ENCODE measurements at regions not wholly inside any gene's neighbourhood (a gene's known extent, or its start where the extent isn't known, plus 50 kb on each side); places are given as distances from the start of the nearest gene placed in this dataset.

GRCh38 chr15:60083318-60083717, 79.2 kb downstream of the FOXB1 start:
- H3K4me3 ChIP-seq (ENCODE audit: low read length): no peak overlapping the region
- no peak for TF ChIP-seq ZNF274 (IDR thresholded peaks at IDR 0.05; ENCODE audit: low read depth, low read length)

- no peak for TF ChIP-seq ZNF274 (IDR thresholded peaks at IDR 0.05; ENCODE audit: low read depth, low read length)
- H3K4me3 ChIP-seq (ENCODE audit: low read length): no peak overlapping the region
Measured at GRCh38 chr15:60086681-60087429, 82.7 kb downstream of the FOXB1 start.

- no peak for TF ChIP-seq ZNF274 (IDR thresholded peaks at IDR 0.05; ENCODE audit: low read depth, low read length)
- no peak overlapping the region for H3K4me3 ChIP-seq (ENCODE audit: low read length)
Measured at GRCh38 chr15:60087561-60087960, 83.5 kb downstream of the FOXB1 start.

- TF ChIP-seq ZNF274 (IDR thresholded peaks at IDR 0.05; ENCODE audit: low read depth, low read length): no peak
Measured at GRCh38 chr15:60090747-60091146, 86.6 kb downstream of the FOXB1 start.

GRCh38 chr15:60091157-60091556, 87.0 kb downstream of the FOXB1 start:
- H3K4me3 ChIP-seq (ENCODE audit: low read length): no peak overlapping the region
- no peak for TF ChIP-seq ZNF274 (IDR thresholded peaks at IDR 0.05; ENCODE audit: low read depth, low read length)

More at GRCh38 chr15:60090747-60091146, 86.6 kb downstream of the FOXB1 start:
- no peak overlapping the region for H3K4me3 ChIP-seq (ENCODE audit: low read length)

- TF ChIP-seq ZNF274 (IDR thresholded peaks at IDR 0.05; ENCODE audit: low read depth, low read length): no peak
- no peak overlapping the region for H3K4me3 ChIP-seq (ENCODE audit: low read length)
Measured at GRCh38 chr15:60091911-60092310, 87.8 kb downstream of the FOXB1 start.

- no peak overlapping the region for H3K4me3 ChIP-seq (ENCODE audit: low read length)
- TF ChIP-seq ZNF274 (IDR thresholded peaks at IDR 0.05; ENCODE audit: low read depth, low read length): no peak
Measured at GRCh38 chr15:60093273-60094067, 89.4 kb downstream of the FOXB1 start.

GRCh38 chr15:60095711-60096110, 91.6 kb downstream of the FOXB1 start:
- no peak overlapping the region for H3K4me3 ChIP-seq (ENCODE audit: low read length)
- TF ChIP-seq ZNF274 (IDR thresholded peaks at IDR 0.05; ENCODE audit: low read depth, low read length): no peak

GRCh38 chr15:60096157-60096556, 92.0 kb downstream of the FOXB1 start:
- no peak for TF ChIP-seq ZNF274 (IDR thresholded peaks at IDR 0.05; ENCODE audit: low read depth, low read length)
- no peak overlapping the region for H3K4me3 ChIP-seq (ENCODE audit: low read length)

GRCh38 chr15:60101416-60101815, 97.3 kb downstream of the FOXB1 start:
- H3K4me3 ChIP-seq (ENCODE audit: low read length): no peak overlapping the region
- no peak for TF ChIP-seq ZNF274 (IDR thresholded peaks at IDR 0.05; ENCODE audit: low read depth, low read length)

- no peak for TF ChIP-seq ZNF274 (IDR thresholded peaks at IDR 0.05; ENCODE audit: low read depth, low read length)
- H3K4me3 ChIP-seq (ENCODE audit: low read length): no peak overlapping the region
Measured at GRCh38 chr15:60102748-60103147, 98.6 kb downstream of the FOXB1 start.

GRCh38 chr15:60110909-60111308, 106.8 kb downstream of the FOXB1 start:
- H3K4me3 ChIP-seq (ENCODE audit: low read length): no peak overlapping the region
- no peak for TF ChIP-seq ZNF274 (IDR thresholded peaks at IDR 0.05; ENCODE audit: low read depth, low read length)

- H3K4me3 ChIP-seq (ENCODE audit: low read length): no peak overlapping the region
- TF ChIP-seq ZNF274 (IDR thresholded peaks at IDR 0.05; ENCODE audit: low read depth, low read length): no peak
Measured at GRCh38 chr15:60115579-60116380, 111.7 kb downstream of the FOXB1 start.

GRCh38 chr15:60116456-60117089, 112.5 kb downstream of the FOXB1 start:
- H3K4me3 ChIP-seq (ENCODE audit: low read length): no peak overlapping the region
- TF ChIP-seq ZNF274 (IDR thresholded peaks at IDR 0.05; ENCODE audit: low read depth, low read length): no peak

Measured in GM08714 (cell line).